K562 (cell line): ENCODE measurements at regions not wholly inside any gene's neighbourhood (a gene's known extent, or its start where the extent isn't known, plus 50 kb on each side); places are given as distances from the start of the nearest gene placed in this dataset.
A peak's percentile ranks its signal among the peaks of the same experiment; 100 is the strongest.

ENCODE experiments used
- ATAC-seq: fragments of 200-7000 bp; cut with Tn5 transposase; 3 replicates; pipeline ENCODE4 v1.9.1; 2020; ENCODE audit warnings: moderate library complexity
- BruUV-seq: library from RNA; stranded (reverse); fragments of 400-500 nt; replicated peaks from 2 replicates; lab custom pipeline; 2021; lab: Mats Ljungman, UMichigan
- CTCF ChIA-PET: fragments of 300-600 bp; formaldehyde crosslinking; extraction: SDS; loops from one replicate; lab custom pipeline; 2021; ENCODE audit warnings: low intra/inter-chr PET ratio; lab: Yijun Ruan, JAX
- POLR2A ChIA-PET: fragments of 300-600, 350-650 bp; sonication (Branson Sonifier 250); formaldehyde crosslinking; extraction: SDS; loops from one replicate; lab custom pipeline; 2021; ENCODE audit warnings: antibody characterized with exemption, inconsistent platforms; lab: Yijun Ruan, JAX
- DNase-seq, 4 experiments: peaks; one replicate each; pipeline versions ENCODE4 v3.0.0 to v3.0.0-alpha.2; 2011 to 2018; ENCODE audit warnings: low spot score in 3 of 4, mixed read lengths in 3 of 4; ENCODE audit errors: extremely low read depth in 1 of 4
- FAIRE-seq: peaks from 2 replicates; lab custom pipeline; 2011; peaks lifted over from hg19 to GRCh38; lab: Jason Lieb, UNC
- H2AFZ ChIP-seq: 2 replicates; pipeline ENCODE4 v1.6.0; 2011; ENCODE audit warnings: low read depth, low read length, control low read depth, inconsistent platforms
- H3K27ac ChIP-seq: fragments of 200-600 bp; 3 replicates; pipeline ENCODE4 v1.8.0; 2011; ENCODE audit warnings: low read depth, mild to moderate bottlenecking, control low read depth, inconsistent platforms, low read length, moderate library complexity, mixed read lengths; ENCODE audit errors: extremely low read depth
- H3K27me3 ChIP-seq, 2 experiments: fragments of 300-600 bp in 1 of 2; 2 replicates in 1 of 2; 3 replicates in 1 of 2; pipeline versions ENCODE4 v1.6.0 to v1.8.0; 2011; ENCODE audit warnings: inconsistent platforms in 2 of 2, low read length in 2 of 2, mild to moderate bottlenecking in 1 of 2, mixed read lengths in 1 of 2, moderate library complexity in 1 of 2; ENCODE audit not compliant: control insufficient read depth in 2 of 2, insufficient read depth in 2 of 2
- H3K36me3 ChIP-seq: fragments of 300-600 bp; 3 replicates; pipeline ENCODE4 v1.8.0; 2011; ENCODE audit warnings: mild to moderate bottlenecking, low read length, inconsistent platforms; ENCODE audit not compliant: control insufficient read depth, insufficient read depth
- H3K4me1 ChIP-seq, 2 experiments: fragments of 200-600 bp in 1 of 2; replicated peaks in 1 of 2; 2 replicates in 1 of 2; 3 replicates in 1 of 2; pipeline versions ENCODE4 v1.5.1 to v1.8.0; 2011; ENCODE audit warnings: inconsistent platforms in 2 of 2, low read length in 2 of 2, mild to moderate bottlenecking in 1 of 2, mixed read lengths in 1 of 2, moderate library complexity in 1 of 2; ENCODE audit not compliant: control insufficient read depth in 2 of 2, insufficient read depth in 2 of 2
- H3K4me2 ChIP-seq: 2 replicates; pipeline ENCODE4 v1.6.1; 2011; ENCODE audit warnings: low read length, control low read depth, inconsistent platforms, mixed read lengths; ENCODE audit not compliant: insufficient read depth
- H3K4me3 ChIP-seq: fragments of 200-600 bp; sonication (generic), shearing (Covaris generic); 2 replicates; pipeline ENCODE4 v1.5.1; 2016; ENCODE audit warnings: control low read depth, inconsistent platforms
- H3K79me2 ChIP-seq: fragments of 200-600 bp; 3 replicates; pipeline ENCODE4 v1.8.0; 2011; ENCODE audit warnings: low read length, inconsistent platforms; ENCODE audit not compliant: control insufficient read depth, insufficient read depth
- H3K9ac ChIP-seq, 2 experiments: 2 replicates each; pipeline versions ENCODE4 v1.6.0 to v1.6.1; 2011; ENCODE audit warnings: low read depth in 2 of 2, low read length in 2 of 2, control low read depth in 1 of 2, inconsistent platforms in 1 of 2, mild to moderate bottlenecking in 1 of 2, mixed read lengths in 1 of 2; ENCODE audit not compliant: insufficient read depth in 1 of 2
- H3K9me1 ChIP-seq: one replicate; pipeline ENCODE4 v1.6.0; 2011; ENCODE audit warnings: inconsistent platforms, mild to moderate bottlenecking, low read length, moderate library complexity; ENCODE audit not compliant: control insufficient read depth, insufficient read depth
- H3K9me3 ChIP-seq: replicated peaks from 2 replicates; pipeline ENCODE4 v1.5.1; 2011; ENCODE audit warnings: low read depth, low read length, inconsistent platforms; ENCODE audit not compliant: control insufficient read depth, insufficient read depth
- H4K20me1 ChIP-seq: replicated peaks from 2 replicates; pipeline ENCODE4 v1.6.1; 2011; ENCODE audit warnings: low read length, inconsistent platforms, mixed read lengths; ENCODE audit not compliant: control insufficient read depth, insufficient read depth
- ATF6 ChIP-seq: sonication (generic); formaldehyde crosslinking; IDR thresholded peaks from 2 replicates; pipeline ENCODE4 v1.4.0; 2020; ENCODE audit warnings: mild to moderate bottlenecking, missing genetic modification reagents
- BRD4 ChIP-seq: fragments of 200-600 bp; sonication (generic); IDR thresholded peaks from 2 replicates; pipeline ENCODE4 v1.6.1; 2017; ENCODE audit warnings: inconsistent platforms
- GATAD2A ChIP-seq: fragments of 450-650 bp; IDR thresholded peaks from 2 replicates; pipeline ENCODE4 v1.6.1; 2017
- HBP1 ChIP-seq: fragments of 450-650 bp; formaldehyde crosslinking; IDR thresholded peaks from 2 replicates; pipeline ENCODE4 v1.4.0; 2022; ENCODE audit warnings: missing genetic modification characterization
- MLX ChIP-seq, 2 experiments: fragments of 450-650 bp in 1 of 2; sonication (generic) in 1 of 2; formaldehyde crosslinking; conservative IDR thresholded peaks; 2 replicates each; pipeline versions ENCODE4 v1.4.0 to v1.8.1; 2020 to 2022; ENCODE audit warnings: mild to moderate bottlenecking in 1 of 2, missing genetic modification reagents in 1 of 2
- POU5F1 ChIP-seq: fragments of 150-350 bp; IDR thresholded peaks from 2 replicates; pipeline ENCODE4 v1.6.1; 2014; ENCODE audit warnings: borderline replicate concordance, low read length, low read depth, mild to moderate bottlenecking; ENCODE audit not compliant: partially characterized antibody
- TCF3 ChIP-seq: sonication (generic); formaldehyde crosslinking; IDR thresholded peaks from 2 replicates; pipeline ENCODE4 v1.4.0; 2020; ENCODE audit warnings: mild to moderate bottlenecking, missing genetic modification reagents
- ZBTB12 ChIP-seq: fragments of 250-450 bp; sonication (Bioruptor Pico); IDR thresholded peaks from 2 replicates; pipeline ENCODE4 v1.4.0; 2020
- ZNF12 ChIP-seq: sonication (generic); formaldehyde crosslinking; IDR thresholded peaks from 2 replicates; pipeline ENCODE4 v1.4.0; 2020; ENCODE audit warnings: mild to moderate bottlenecking, missing genetic modification reagents
- ZNF217 ChIP-seq: sonication (generic); formaldehyde crosslinking; IDR thresholded peaks from 2 replicates; pipeline ENCODE4 v1.8.0; 2022; ENCODE audit warnings: mild to moderate bottlenecking, missing genetic modification reagents
- ZNF77 ChIP-seq: fragments of 250-450 bp; sonication (Bioruptor Pico); IDR thresholded peaks from 2 replicates; pipeline ENCODE4 v1.5.0; 2020
- WGBS: fragments of 100-300 bp; shearing (Covaris generic); methylation state at CpG from one replicate; pipeline ENCODE4 v1.1.6; 2016; ENCODE audit warnings: low coverage, mixed read lengths; ENCODE audit not compliant: insufficient coverage; ENCODE audit errors: missing lambda C conversion rate; 5-methylcytosine and 5-hydroxymethylcytosine counted together
- in situ Hi-C: fragments of 300-500 bp; cut with MboI; formaldehyde crosslinking; loops from 4 replicates; pipeline ENCODE4 v1.15.0; 2018; ENCODE audit warnings: inconsistent platforms, mixed read lengths
- intact Hi-C: fragments of 100-400 bp; cut with micrococcal nuclease; formaldehyde crosslinking; loops from 2 replicates; pipeline ENCODE4 v1.14.2; 2022
- TF ChIP-seq, protein P1 (sequence below): fragments of 450-650 bp; IDR thresholded peaks from 2 replicates; pipeline ENCODE4 v1.7.0; 2016; ENCODE audit warnings: borderline replicate concordance

DNA sequence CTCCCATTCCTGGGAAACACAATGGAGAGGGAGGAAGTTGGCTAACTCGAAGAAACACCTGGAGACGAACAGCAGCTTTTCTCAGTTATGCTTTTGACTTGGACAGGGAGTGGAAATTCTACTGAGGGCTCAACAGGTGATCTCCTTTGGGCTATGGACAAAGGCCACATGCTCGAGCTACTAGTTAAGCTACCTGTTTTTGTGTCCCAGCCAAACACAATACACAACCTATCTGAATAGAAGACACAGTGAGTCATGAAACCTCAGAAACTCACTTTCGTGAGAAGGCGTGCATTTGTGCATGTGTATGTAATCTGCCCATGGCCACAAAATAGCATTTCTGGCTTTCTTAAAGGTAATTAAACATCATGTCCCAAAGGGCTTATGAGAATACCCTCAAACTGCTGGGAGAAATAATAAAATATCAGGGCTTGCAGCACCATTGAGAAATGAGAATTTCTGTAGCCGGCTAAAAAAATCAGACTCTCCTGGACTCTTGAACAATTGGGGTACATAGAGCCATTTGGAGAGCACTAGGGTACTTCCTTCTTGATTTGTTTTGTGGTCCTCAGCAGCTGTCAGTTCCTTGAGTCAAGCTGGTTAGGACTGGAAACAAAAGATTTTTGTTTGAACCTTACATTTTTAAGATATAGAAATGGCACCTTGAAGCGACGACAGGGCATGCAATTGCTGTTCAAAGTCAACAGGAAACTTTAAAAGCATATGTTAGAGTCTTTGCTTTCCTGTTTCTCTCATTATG, 85.5 kb upstream of the PTHLH start:
- no peak for ATAC-seq
- DNase-seq: no peak
- POLR2A ChIA-PET: interaction anchor here (0.6 kb wide), 1 partner anchor 28 kb away, joined by 3 read pairs; no protein-coding TSS in a partner anchor
- peak; percentile 48 for FAIRE-seq
- Histone ChIP-seq H3K4me2 (no peak overlapping the region), H3K4me3 (no peak overlapping the region), H3K79me2 (no peaks in the 10 kb centered on the region), H4K20me1 (no peaks in the 10 kb centered on the region), H2AFZ (0 out of 2 replicates have a peak overlapping the region, but pooled peaks have one; percentile 15), H3K9me3 (no peaks in the 10 kb centered on the region), H3K36me3 (no peaks in the 10 kb centered on the region), H3K27ac (no peak overlapping the region), H3K4me1 (no peaks in the 10 kb centered on the region), H3K9ac (no peak overlapping the region), H3K27me3 (no peaks in the 10 kb centered on the region), H3K9me1 (no peaks in the 10 kb centered on the region)
- WGBS: 48% methylated on average over 8 of the region's 8 CpGs
- no TSS peak for BruUV-seq
- in situ Hi-C loops: no loop called here
- no peak for TF ChIP-seq MLX (CRISPR knock-in tag; conservative IDR thresholded peaks at IDR 0.05)
- no peak for TF ChIP-seq HBP1 (CRISPR knock-in tag)
- TF ChIP-seq ZNF217 (CRISPR knock-in tag): no peak
- TF ChIP-seq ATF6 (CRISPR knock-in tag): no peak
- TF ChIP-seq ZNF77 (CRISPR knock-in tag): no peak
- TF ChIP-seq POU5F1: no peak
- TF ChIP-seq ZBTB12 (CRISPR knock-in tag): no peak
- TF ChIP-seq BRD4: no peak
- no peak for TF ChIP-seq GATAD2A
- TF ChIP-seq ZNF12: no peak
- TF ChIP-seq TCF3 (CRISPR knock-in tag): no peak
- TF ChIP-seq, protein P1, sequence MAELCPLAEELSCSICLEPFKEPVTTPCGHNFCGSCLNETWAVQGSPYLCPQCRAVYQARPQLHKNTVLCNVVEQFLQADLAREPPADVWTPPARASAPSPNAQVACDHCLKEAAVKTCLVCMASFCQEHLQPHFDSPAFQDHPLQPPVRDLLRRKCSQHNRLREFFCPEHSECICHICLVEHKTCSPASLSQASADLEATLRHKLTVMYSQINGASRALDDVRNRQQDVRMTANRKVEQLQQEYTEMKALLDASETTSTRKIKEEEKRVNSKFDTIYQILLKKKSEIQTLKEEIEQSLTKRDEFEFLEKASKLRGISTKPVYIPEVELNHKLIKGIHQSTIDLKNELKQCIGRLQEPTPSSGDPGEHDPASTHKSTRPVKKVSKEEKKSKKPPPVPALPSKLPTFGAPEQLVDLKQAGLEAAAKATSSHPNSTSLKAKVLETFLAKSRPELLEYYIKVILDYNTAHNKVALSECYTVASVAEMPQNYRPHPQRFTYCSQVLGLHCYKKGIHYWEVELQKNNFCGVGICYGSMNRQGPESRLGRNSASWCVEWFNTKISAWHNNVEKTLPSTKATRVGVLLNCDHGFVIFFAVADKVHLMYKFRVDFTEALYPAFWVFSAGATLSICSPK: no peak
- TF ChIP-seq, all 486 proteins: peak for 0
- intact Hi-C loops: no loop called here
- CTCF ChIA-PET: no interaction called here
